ENCODE measurements at regions not wholly inside any gene's neighbourhood (a gene's known extent, or its start where the extent isn't known, plus 50 kb on each side); places are given as distances from the start of the nearest gene placed in this dataset.

GRCh38 chr2:220366765-220367164 lies 739.3 kb downstream of the SLC4A3 start:
- TF ChIP-seq TOE1 (IDR thresholded peaks at IDR 0.05; ENCODE audit: borderline replicate concordance) (no peak), TOE1 (CRISPR knock-in tag; IDR thresholded peaks at IDR 0.05; ENCODE audit: borderline replicate concordance, low read depth) (no peak), REST (IDR thresholded peaks at IDR 0.05; ENCODE audit: borderline replicate concordance) (no peak), REST (CRISPR knock-in tag; IDR thresholded peaks at IDR 0.05; ENCODE audit: low read depth) (no peak), YY1 (IDR thresholded peaks at IDR 0.05; ENCODE audit: borderline replicate concordance in 1 of 3, control insufficient read depth in 1 of 3, extremely low read depth in 1 of 3, insufficient read depth in 3 of 3, insufficient read length in 1 of 3, insufficient replicate concordance in 2 of 3, low read depth in 1 of 3, low read length in 2 of 3) (no peak), CTCF (IDR thresholded peaks at IDR 0.05 in 2 of 3, conservative IDR thresholded peaks at IDR 0.05 in 1 of 3; ENCODE audit: insufficient read depth in 2 of 3, low read depth in 1 of 3, low read length in 3 of 3) (no peak), TAF1 (IDR thresholded peaks at IDR 0.05; ENCODE audit: control insufficient read depth, extremely low read depth, insufficient read depth, low read length, severe bottlenecking) (no peak), ZNF511 (CRISPR knock-in tag; IDR thresholded peaks at IDR 0.05) (no peak), POLR2AphosphoS5 (IDR thresholded peaks at IDR 0.05; ENCODE audit: control insufficient read depth, insufficient read depth, low read depth, low read length) (no peak), DIDO1 (tag; IDR thresholded peaks at IDR 0.05; ENCODE audit: low read depth) (no peak), ETS1 (conservative IDR thresholded peaks at IDR 0.05; ENCODE audit: control insufficient read depth, low read depth, low read length) (no peak), NRF1 (conservative IDR thresholded peaks at IDR 0.05 in 1 of 2, IDR thresholded peaks at IDR 0.05 in 1 of 2) (no peak), POLR2AphosphoS2 (IDR thresholded peaks at IDR 0.05; ENCODE audit: low read length) (no peak)

Measured in K562 (cell line).